A549 (cell line): ENCODE measurements at regions not wholly inside any gene's neighbourhood (a gene's known extent, or its start where the extent isn't known, plus 50 kb on each side); places are given as distances from the start of the nearest gene placed in this dataset.

Experiments
- CTCF ChIP-seq: fragments of >200 bp; sonication (Bioruptor Twin); formaldehyde crosslinking; IDR thresholded peaks from 3 replicates; pipeline ENCODE4 v1.5.1; 2016
- E2F6 ChIP-seq: IDR thresholded peaks from 2 replicates; pipeline ENCODE4 v1.6.1; 2012; ENCODE audit warnings: low read depth, borderline replicate concordance
- EP300 ChIP-seq, 2 experiments: fragments of >200 bp; sonication (Bioruptor Twin); formaldehyde crosslinking; IDR thresholded peaks; 2 replicates in 1 of 2; 3 replicates in 1 of 2; pipeline ENCODE4 v1.6.1; 2016 to 2017
- HOXA7 ChIP-seq: fragments of 250-450 bp; sonication (Bioruptor Pico); IDR thresholded peaks from 2 replicates; pipeline ENCODE4 v1.5.0; 2020; ENCODE audit warnings: mild to moderate bottlenecking, moderate library complexity
- PHF8 ChIP-seq: fragments of 200-600 bp; sonication (generic); IDR thresholded peaks from 2 replicates; pipeline ENCODE4 v1.6.1; 2016; ENCODE audit warnings: low read depth, mild to moderate bottlenecking, antibody characterized with exemption, moderate library complexity, borderline replicate concordance
- SMC3 ChIP-seq: fragments of >200 bp; sonication (Bioruptor Twin); formaldehyde crosslinking; IDR thresholded peaks from 3 replicates; pipeline ENCODE4 v1.6.1; 2018; ENCODE audit warnings: inconsistent platforms

GRCh38 chr14:46054526-46054925 is 597.1 kb downstream of the RPL10L start:
- no peak for TF ChIP-seq EP300 (IDR thresholded peaks at IDR 0.05)
- no peak for TF ChIP-seq E2F6
- TF ChIP-seq CTCF: no peak
- TF ChIP-seq HOXA7 (CRISPR knock-in tag): no peak
- TF ChIP-seq PHF8: no peak
- TF ChIP-seq SMC3: no peak
